ENCODE measurements at regions not wholly inside any gene's neighbourhood (a gene's known extent, or its start where the extent isn't known, plus 50 kb on each side); places are given as distances from the start of the nearest gene placed in this dataset.

DNA sequence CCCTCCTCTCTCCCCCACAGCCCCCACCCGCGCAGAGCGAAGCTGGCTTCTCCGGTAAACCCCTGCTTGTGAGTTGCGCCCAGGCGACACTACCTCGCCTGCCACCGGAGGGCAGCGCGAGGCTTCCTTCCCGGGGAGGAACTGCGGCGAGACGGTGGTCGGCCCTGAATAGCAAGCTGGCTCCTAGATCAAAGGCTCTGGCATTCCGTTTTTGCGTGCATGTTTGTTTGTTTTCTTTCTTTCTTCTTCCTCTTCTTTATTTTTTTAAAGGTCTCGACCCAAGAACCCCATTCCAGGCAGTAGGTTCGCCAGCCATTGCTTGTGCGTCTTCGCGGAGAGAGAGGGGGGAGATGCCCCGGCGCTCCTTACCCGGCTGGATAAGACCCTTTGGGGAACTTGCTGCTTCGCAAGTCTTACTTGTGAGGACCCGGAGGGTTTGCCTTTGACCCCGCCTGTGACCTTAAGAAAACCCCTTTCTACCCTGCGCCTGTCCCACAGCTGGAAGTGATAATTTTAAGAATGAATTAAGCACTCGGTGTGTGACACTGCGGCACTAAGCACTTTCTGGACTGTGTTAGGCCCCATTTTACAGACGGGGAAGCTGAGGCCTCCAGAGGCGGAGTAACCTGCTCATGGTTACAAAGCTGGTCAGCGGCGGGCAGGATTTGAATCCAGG lies 92.7 kb upstream of the SIRPA start:
- peak; percentile 80 for DNase-seq
- intact Hi-C loops (cut with DNase I): loop anchor here (2.0 to 10.0 kb wide), 4 partner anchors 38 to 302 kb away; partner anchors contain the start of genes SIRPA and STK35
- TF ChIP-seq CTCF (IDR thresholded peaks at IDR 0.05) (peak; percentile 53 to 72 (median 65)), EP300 (IDR thresholded peaks at IDR 0.05) (no peak), POLR2AphosphoS5 (IDR thresholded peaks at IDR 0.05) (peak in 1 of 4 donors; percentile 8), POLR2A (IDR thresholded peaks at IDR 0.05) (no peak)
- H3K4me1 ChIP-seq: peaks cover 0 to 23% (median 19%) of the 10 kb centered on the region in 4 donors
- H3K36me3 ChIP-seq: no peaks in the 10 kb centered on the region
- H3K9me3 ChIP-seq: no peaks in the 10 kb centered on the region
- 1% methylated on average over 35 of the region's 35 CpGs for WGBS, 2 donors
- no peaks in the 10 kb centered on the region for H3K27me3 ChIP-seq
- H3K27ac ChIP-seq: peak overlapping the region; percentile 60 to 80 (median 68)
- peak overlapping the region; percentile 20 to 71 (median 54) for H3K4me3 ChIP-seq

- Histone ChIP-seq H3K27me3 (no peaks in the 10 kb centered on the region), H3K9me3 (no peaks in the 10 kb centered on the region), H3K27ac (no peak overlapping the region), H3K4me3 (peak overlapping the region in 2 of 4 donors; percentile 58 to 71), H3K36me3 (no peaks in the 10 kb centered on the region), H3K4me1 (peaks cover 0 to 23% (median 19%) of the 10 kb centered on the region in 4 donors)
- no peak for DNase-seq
- TF ChIP-seq EP300 (IDR thresholded peaks at IDR 0.05) (no peak), POLR2AphosphoS5 (IDR thresholded peaks at IDR 0.05) (no peak), POLR2A (IDR thresholded peaks at IDR 0.05) (no peak), CTCF (IDR thresholded peaks at IDR 0.05) (no peak)
- intact Hi-C loops (cut with DNase I): loop anchor here (2.0 to 10.0 kb wide), 4 partner anchors 39 to 303 kb away; partner anchors contain the start of genes SIRPA and STK35
- WGBS, 2 donors: 15 to 27% methylated on average over 6 of the region's 6 CpGs
Measured at GRCh38 chr20:1801929-1802306, 93.3 kb upstream of the SIRPA start.

- TF ChIP-seq CTCF (IDR thresholded peaks at IDR 0.05) (no peak), EP300 (IDR thresholded peaks at IDR 0.05) (no peak), POLR2A (IDR thresholded peaks at IDR 0.05) (no peak), POLR2AphosphoS5 (IDR thresholded peaks at IDR 0.05) (no peak)
- no peak overlapping the region for H3K27ac ChIP-seq
- peaks cover 0 to 23% (median 19%) of the 10 kb centered on the region in 4 donors for H3K4me1 ChIP-seq
- intact Hi-C loops (cut with DNase I): loop anchor here (5.0 to 10.0 kb wide), 2 partner anchors 136 to 303 kb away; partner anchors contain the start of gene STK35
- no peak for DNase-seq
- no peaks in the 10 kb centered on the region for H3K9me3 ChIP-seq
- H3K4me3 ChIP-seq: no peak overlapping the region
- no peaks in the 10 kb centered on the region for H3K27me3 ChIP-seq
- no peaks in the 10 kb centered on the region for H3K36me3 ChIP-seq
- WGBS, 2 donors: 67 to 80% methylated on average over 5 of the region's 5 CpGs
Measured at GRCh38 chr20:1801225-1801928, 93.8 kb upstream of the SIRPA start.

DNA sequence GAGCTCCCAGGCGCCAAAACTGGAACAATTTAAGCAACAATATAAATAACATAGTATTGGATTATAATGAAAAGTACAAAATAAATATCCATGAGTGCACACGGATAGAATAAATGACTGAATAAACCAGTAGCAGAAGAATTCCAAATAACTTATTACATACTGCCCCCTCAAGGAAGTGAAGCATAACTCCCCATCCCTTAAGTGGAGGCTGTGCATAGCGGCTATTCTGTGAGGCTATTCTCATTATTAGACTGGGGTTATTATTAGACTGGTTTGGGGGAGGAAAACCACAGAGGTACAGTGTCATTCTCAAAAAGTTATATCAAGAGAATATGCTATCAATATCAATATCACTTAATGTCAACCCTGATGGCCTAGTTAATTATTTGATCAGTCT lies 94.4 kb upstream of the SIRPA start:
- Histone ChIP-seq H3K27ac (no peak overlapping the region), H3K9me3 (no peaks in the 10 kb centered on the region), H3K27me3 (no peaks in the 10 kb centered on the region), H3K4me3 (no peak overlapping the region), H3K36me3 (no peaks in the 10 kb centered on the region), H3K4me1 (peaks cover 0 to 23% (median 19%) of the 10 kb centered on the region in 4 donors)
- DNase-seq: no peak
- TF ChIP-seq EP300 (IDR thresholded peaks at IDR 0.05) (no peak), POLR2AphosphoS5 (IDR thresholded peaks at IDR 0.05) (no peak), CTCF (IDR thresholded peaks at IDR 0.05) (no peak), POLR2A (IDR thresholded peaks at IDR 0.05) (no peak)
- intact Hi-C loops (cut with DNase I): loop anchor here (5.0 to 10.0 kb wide), 2 partner anchors 137 to 304 kb away; partner anchors contain the start of gene STK35
- WGBS, 2 donors: 14 to 32% methylated on average over 3 of the region's 3 CpGs
